Endodermal cell (in vitro differentiated cells): ENCODE measurements at regions not wholly inside any gene's neighbourhood (a gene's known extent, or its start where the extent isn't known, plus 50 kb on each side); places are given as distances from the start of the nearest gene placed in this dataset.

Experiments
- DNase-seq: peaks from one replicate; pipeline ENCODE4 v3.0.0-alpha.2; 2017
- H3K27ac ChIP-seq: 2 replicates; pipeline ENCODE4 v1.5.1; 2013; ENCODE audit warnings: mild to moderate bottlenecking, low read depth, low read length, moderate library complexity
- H3K27me3 ChIP-seq: 2 replicates; pipeline ENCODE4 v1.6.1; 2013; ENCODE audit warnings: mild to moderate bottlenecking, low read length, moderate library complexity; ENCODE audit not compliant: insufficient read depth, control insufficient read depth, poor library complexity, severe bottlenecking
- H3K36me3 ChIP-seq: 2 replicates; pipeline ENCODE4 v1.7.0; 2013; ENCODE audit warnings: mild to moderate bottlenecking, low read length, moderate library complexity; ENCODE audit not compliant: control insufficient read depth, insufficient read depth
- H3K4me1 ChIP-seq: one replicate; pipeline ENCODE4 v1.7.0; 2013; ENCODE audit warnings: low read length; ENCODE audit not compliant: control insufficient read depth, insufficient read depth
- H3K4me3 ChIP-seq: 2 replicates; pipeline ENCODE4 v1.5.1; 2013; ENCODE audit warnings: mild to moderate bottlenecking, low read length, moderate library complexity
- H3K9ac ChIP-seq: 2 replicates; pipeline ENCODE4 v1.6.1; 2013; ENCODE audit warnings: mild to moderate bottlenecking, low read length, moderate library complexity; ENCODE audit not compliant: poor library complexity, severe bottlenecking; ENCODE audit errors: extremely low read depth
- H3K9me3 ChIP-seq: 2 replicates; pipeline ENCODE4 v1.6.1; 2013; ENCODE audit warnings: mild to moderate bottlenecking, low read length, moderate library complexity; ENCODE audit not compliant: control insufficient read depth
- H3K27ac Mint-ChIP-seq: 2 replicates; pipeline ENCODE4 v1.8.0; 2020; ENCODE audit warnings: mixed read lengths
- H3K27me3 Mint-ChIP-seq: 2 replicates; pipeline ENCODE4 v1.8.0; 2021; ENCODE audit warnings: mild to moderate bottlenecking, mixed read lengths; ENCODE audit not compliant: insufficient read depth
- H3K36me3 Mint-ChIP-seq: 2 replicates; pipeline ENCODE4 v1.8.0; 2020; ENCODE audit warnings: low read depth, mixed read lengths
- H3K4me1 Mint-ChIP-seq: 2 replicates; pipeline ENCODE4 v1.8.0; 2020; ENCODE audit warnings: mixed read lengths
- H3K4me3 Mint-ChIP-seq: 2 replicates; pipeline ENCODE4 v1.8.0; 2020; ENCODE audit warnings: mild to moderate bottlenecking, moderate library complexity, mixed read lengths
- H3K9me3 Mint-ChIP-seq: 2 replicates; pipeline ENCODE4 v1.8.0; 2020; ENCODE audit warnings: mild to moderate bottlenecking, mixed read lengths
- CTCF ChIP-seq: fragments of 200-600 bp; sonication (generic); conservative IDR thresholded peaks from 2 replicates; pipeline ENCODE4 v1.5.0; 2021; ENCODE audit warnings: antibody characterized with exemption, mild to moderate bottlenecking
- WGBS, 2 experiments: methylation state at CpG; one replicate each; pipeline versions ENCODE4 v1.1.5 to v1.1.7; 2013; ENCODE audit warnings: missing lambda C conversion rate in 2 of 2, mixed read lengths in 1 of 2; ENCODE audit not compliant: insufficient coverage in 1 of 2, insufficient read length in 1 of 2; 5-methylcytosine and 5-hydroxymethylcytosine counted together

DNA sequence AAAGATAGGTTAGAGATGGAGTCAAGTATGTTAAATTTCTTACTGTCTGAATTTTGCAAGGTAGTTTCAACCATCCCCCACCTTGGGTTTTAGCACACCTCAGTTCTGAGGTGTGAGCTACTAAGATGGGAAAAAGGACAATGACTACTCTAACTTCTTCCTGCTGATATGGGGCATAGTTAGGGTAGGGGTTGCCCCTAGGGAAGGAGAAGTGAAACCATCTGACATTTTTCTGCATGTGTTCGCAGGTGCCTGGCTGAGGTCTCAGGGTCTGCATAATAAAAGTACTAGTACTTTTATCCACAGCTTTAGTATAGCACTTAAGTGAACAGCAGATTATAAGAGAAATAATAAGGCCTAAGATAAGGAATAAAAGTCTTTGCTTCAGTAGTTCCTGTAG lies 129.5 kb upstream of the CYSLTR1 start:
- no peak for TF ChIP-seq CTCF
- no peak overlapping the region for H3K9ac ChIP-seq
- H3K27ac ChIP-seq = no peak overlapping the region
- Mint-ChIP-seq H3K36me3 (no peaks in the 10 kb centered on the region), H3K9me3 (peaks cover 68% of the 10 kb centered on the region), H3K4me3 (no peak overlapping the region), H3K27me3 (no peaks in the 10 kb centered on the region), H3K27ac (no peak overlapping the region), H3K4me1 (no peaks in the 10 kb centered on the region)
- no peaks in the 10 kb centered on the region for H3K4me1 ChIP-seq
- H3K4me3 ChIP-seq = no peak overlapping the region
- no CpG with 5 or more reads among the region's 1 CpG for WGBS, 2 experiments
- DNase-seq = no peak
- peaks cover 12% of the 10 kb centered on the region for H3K9me3 ChIP-seq
- H3K27me3 ChIP-seq = no peaks in the 10 kb centered on the region
- no peaks in the 10 kb centered on the region for H3K36me3 ChIP-seq

DNA sequence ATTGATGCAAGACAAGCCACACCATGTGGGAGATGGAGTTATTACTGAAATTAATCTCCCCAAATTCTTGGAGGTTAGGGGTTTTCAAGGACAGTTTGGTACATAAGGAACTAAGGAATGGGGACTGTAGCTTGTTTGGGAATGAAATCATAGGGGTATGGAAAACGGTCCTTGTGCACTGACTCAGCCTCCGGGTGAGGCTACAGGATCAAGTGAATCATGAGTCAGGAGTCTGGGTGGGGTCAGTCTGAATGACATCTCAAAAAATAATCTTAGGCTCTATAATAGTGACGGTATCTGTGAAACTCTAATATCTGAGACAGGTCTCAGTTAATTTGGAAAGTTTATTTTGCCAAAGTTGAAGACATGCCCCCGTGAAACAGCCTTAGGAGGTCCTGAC lies 128.5 kb upstream of the CYSLTR1 start:
- no peaks in the 10 kb centered on the region for H3K4me1 Mint-ChIP-seq
- Histone ChIP-seq H3K4me3 (no peak overlapping the region), H3K27me3 (no peaks in the 10 kb centered on the region), H3K9ac (no peak overlapping the region), H3K36me3 (no peaks in the 10 kb centered on the region), H3K9me3 (peaks cover 12% of the 10 kb centered on the region), H3K27ac (no peak overlapping the region), H3K4me1 (no peaks in the 10 kb centered on the region)
- H3K27me3 Mint-ChIP-seq = no peaks in the 10 kb centered on the region
- WGBS, 2 experiments = 95 to 100% methylated on average over 1 to 4 of the region's 4 CpGs
- DNase-seq = no peak
- peaks cover 64% of the 10 kb centered on the region for H3K9me3 Mint-ChIP-seq
- no peaks in the 10 kb centered on the region for H3K36me3 Mint-ChIP-seq
- H3K4me3 Mint-ChIP-seq = no peak overlapping the region
- no peak overlapping the region for H3K27ac Mint-ChIP-seq
- TF ChIP-seq CTCF = no peak

GRCh38 chrX:78452356-78452755 lies 124.9 kb upstream of the CYSLTR1 start:
- Histone ChIP-seq H3K27me3 (no peaks in the 10 kb centered on the region), H3K27ac (no peak overlapping the region), H3K36me3 (no peaks in the 10 kb centered on the region), H3K4me1 (no peaks in the 10 kb centered on the region), H3K9ac (no peak overlapping the region), H3K9me3 (peaks cover 5% of the 10 kb centered on the region), H3K4me3 (no peak overlapping the region)
- TF ChIP-seq CTCF = no peak
- no peaks in the 10 kb centered on the region for H3K36me3 Mint-ChIP-seq
- H3K4me1 Mint-ChIP-seq = no peaks in the 10 kb centered on the region
- no peak for DNase-seq
- no peak overlapping the region for H3K27ac Mint-ChIP-seq
- peaks cover 63% of the 10 kb centered on the region for H3K9me3 Mint-ChIP-seq
- H3K4me3 Mint-ChIP-seq = no peak overlapping the region
- H3K27me3 Mint-ChIP-seq = no peaks in the 10 kb centered on the region
